CD4-positive, alpha-beta T cell treated with Interleukin-15 for 4 hours (primary cell): ENCODE measurements at regions not wholly inside any gene's neighbourhood (a gene's known extent, or its start where the extent isn't known, plus 50 kb on each side); places are given as distances from the start of the nearest gene placed in this dataset.

Experiments used
- DNase-seq: peaks from one replicate; pipeline ENCODE4 v3.0.0-alpha.2; 2020; ENCODE audit warnings: low spot score

DNA sequence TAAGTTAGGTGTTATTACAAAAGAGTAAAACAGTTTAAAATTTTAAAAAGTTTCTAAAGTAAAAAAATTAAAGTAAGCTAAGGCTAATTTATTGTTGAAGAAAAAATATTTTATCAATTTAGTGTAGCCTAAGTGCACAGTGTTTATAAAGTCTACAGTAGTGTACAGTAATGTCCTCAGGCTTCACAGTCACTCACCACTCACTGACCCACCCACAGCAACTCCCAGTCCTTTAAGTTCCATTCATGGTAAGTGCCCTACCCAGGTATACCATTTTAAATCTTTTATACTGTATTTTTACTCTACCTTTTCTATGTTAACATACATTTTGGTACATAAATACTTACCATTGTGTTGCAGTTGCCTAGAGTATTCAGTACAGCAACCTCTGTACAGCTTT lies 120.3 kb upstream of the DKK2 start:
- DNase-seq, result no peak

DNA sequence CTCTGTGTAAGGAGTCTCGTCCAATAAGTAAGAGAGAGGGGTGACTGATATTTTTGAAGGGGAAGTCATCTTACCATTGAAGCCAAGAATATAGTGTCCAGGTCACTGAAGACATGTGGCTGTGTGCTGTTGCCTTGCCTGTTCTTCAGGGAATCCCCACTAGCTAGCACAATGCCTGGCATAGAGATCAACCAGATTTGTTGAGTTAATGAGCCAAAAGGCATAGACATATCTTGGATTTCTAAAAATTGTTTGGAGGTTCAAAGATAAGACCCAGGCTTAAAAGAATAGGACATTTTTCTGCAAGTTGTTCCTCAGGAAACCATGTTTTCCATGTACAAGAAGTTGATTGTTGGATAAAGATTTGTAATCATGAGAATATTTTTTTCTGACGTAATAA lies 119.3 kb upstream of the DKK2 start:
- no peak for DNase-seq

DNA sequence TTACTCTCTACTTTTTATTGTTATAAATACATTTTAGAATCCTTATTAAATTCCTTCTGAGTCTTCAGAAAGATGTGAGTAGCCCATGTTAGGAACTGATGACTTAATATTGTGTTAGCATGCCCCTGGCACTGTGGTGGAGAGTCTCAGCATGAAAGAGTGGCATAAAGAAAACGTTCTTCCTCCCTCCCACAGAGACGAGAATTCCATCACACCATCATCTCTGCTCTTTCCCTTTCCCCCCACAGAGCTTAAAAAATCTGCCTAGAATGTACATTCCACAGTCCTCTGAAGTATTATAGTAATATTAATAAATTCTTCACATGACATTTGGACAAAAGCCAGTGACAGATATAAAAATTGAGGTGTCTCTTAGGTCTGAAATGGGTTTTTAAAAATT lies 117.8 kb upstream of the DKK2 start:
- no peak for DNase-seq

DNA sequence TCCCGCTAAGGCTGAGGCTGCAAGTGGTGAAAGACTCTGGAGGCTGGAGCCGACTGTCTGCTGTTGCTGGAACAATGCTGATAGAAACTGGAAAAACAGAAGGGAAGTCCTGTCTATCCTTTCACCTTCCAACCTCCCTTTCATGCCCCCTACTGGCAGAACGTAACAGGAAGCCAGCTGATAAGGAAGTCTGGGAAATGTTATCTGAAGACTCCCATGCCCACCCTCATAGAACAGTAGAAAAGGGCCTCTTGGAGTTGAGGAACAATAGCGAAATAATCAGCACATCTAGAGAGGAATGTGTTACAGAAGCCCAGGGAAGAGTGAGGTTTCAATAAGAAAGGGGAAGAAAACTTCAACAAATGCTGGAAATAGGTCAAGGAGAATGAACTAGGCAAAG lies 117.1 kb upstream of the DKK2 start:
- no peak for DNase-seq

DNA sequence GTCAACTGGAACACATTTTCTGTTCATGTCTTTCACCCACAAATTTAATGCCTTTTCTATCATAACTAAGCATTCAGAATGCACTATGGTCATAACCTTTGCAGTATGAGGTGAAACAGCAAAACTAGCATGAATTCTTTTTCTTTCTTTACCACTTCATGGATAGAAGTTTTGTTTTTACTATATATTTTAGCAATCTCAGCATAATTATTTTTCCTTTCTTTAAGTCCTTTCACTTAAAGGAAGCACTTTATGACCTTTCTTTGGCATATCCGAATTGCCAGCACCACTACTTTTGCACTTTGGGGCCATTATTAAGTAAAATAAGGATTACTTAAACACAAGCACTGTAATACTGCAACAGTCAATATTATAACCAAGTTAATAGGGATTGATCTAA lies 115.1 kb upstream of the DKK2 start:
- DNase-seq, result no peak

DNA sequence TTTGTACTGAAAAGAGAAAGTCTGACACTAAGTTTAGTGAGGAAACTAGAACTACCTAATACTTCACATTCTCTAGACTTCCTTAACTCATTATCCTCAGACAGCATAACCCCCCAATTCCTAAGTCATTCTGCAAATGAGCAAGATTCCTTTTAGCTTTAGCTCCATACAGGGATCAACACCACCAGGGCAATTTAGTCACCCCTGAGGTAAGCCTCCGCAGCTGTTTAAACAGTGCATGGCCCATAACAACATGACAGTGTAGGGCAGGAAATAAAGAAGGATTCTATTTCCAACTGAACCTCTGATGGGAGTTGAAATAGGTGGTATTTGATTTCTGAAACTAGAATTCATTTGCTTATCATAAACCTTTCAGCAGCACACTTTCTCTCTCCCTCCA lies 112.8 kb upstream of the DKK2 start:
- no peak for DNase-seq

DNA sequence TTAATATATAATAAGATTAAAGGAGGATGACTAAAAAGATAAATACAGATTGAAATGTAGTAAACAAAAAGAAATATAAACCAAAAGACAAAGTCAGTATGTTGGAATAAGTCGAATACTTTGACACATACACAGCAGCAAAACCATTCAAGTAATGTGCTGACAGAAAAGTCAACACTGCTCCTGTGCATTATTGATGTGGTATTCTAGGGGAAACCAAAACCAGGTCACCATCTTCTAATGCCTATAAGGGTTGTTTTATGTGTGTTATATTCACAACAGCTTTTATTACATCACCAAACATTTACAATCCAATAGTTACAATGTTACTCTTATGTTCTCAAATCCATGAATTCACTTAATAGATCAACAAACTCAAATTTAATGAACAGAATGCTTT lies 111.8 kb upstream of the DKK2 start:
- DNase-seq, result no peak

DNA sequence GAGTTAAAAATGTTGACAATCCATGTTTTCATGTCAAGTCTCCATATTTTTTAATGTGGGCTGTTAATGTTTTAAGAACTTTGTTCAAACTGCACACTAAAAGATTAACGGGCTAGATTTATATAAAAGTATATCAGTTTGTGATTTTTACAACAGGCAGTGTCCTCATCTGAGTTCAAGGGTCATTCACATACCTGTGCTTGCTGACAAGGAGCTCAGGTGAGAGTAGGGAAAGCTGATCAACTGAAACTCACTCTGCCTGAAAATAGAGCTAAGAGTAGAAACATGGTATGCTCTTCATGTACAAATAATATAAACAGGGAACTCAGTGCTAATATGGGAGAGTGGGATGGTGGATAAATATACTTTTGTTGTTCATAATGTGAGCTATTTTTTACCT lies 102.3 kb upstream of the DKK2 start:
- no peak for DNase-seq

DNA sequence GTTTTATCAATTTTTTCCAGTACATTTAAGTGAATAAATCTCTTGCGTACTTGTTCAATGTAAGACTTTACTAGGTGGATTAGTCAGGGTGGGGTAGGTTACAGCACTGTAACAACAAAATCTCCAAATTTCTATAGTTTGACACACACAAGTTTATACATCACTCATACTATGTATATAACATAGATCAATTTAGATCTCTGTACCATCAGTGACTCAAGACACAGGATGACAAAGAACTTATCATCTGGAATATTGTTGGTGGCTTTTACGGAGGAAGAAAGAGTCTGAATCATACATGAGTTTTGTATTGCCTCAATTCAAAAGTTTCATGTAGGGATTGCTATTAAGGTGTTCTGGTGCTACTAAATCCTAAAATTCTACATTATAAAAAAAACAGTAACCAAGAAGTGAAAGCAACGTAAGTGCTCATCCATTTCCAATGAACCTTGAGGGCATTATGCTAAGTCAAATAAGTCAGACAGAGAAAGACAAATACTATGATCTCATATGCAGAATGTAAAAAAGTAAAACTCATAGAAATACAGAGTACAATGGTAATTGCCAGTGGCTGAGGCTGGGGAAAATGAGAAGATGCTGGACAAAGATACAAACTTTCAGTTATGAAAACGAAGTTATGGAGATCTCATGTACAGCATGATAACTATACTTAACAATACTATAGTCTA lies 98.0 kb upstream of the DKK2 start:
- DNase-seq, result no peak

DNA sequence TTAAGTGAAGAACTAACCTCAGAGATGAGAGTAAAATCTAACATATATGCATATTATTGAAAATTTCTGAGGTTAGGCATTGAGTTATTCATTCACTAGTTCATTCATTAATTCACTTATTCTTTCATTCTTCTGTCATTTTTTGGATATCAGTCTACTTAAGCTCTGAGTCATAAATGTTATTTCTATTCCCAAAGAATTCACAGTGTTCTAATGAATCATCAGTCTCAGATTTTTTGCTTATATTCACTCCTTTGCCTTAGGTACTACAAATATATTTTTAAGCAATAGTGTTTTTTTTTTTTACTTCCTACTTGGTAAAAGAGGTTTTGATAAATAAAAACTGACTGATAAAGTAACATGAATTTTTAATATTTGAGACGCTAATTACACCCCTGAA lies 95.2 kb upstream of the DKK2 start:
- no peak for DNase-seq

DNA sequence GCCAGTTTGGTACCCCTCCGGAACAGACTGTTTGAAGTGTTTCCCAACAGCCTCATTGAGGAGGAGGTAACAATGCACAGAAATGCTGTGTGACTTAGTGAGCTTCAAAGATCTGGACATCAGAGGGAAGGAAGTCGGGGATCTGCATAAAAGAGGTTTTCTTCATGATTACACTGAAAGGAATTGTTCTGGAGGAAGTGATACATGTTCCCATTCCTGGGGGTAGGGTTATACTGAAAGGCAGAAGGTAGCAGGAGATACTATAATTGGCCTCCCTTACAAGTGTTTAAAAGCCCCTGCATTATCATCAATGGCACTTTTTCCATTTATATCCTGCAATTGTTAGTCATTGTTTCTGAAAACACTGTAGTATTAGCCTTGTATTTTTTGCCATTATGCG lies 94.0 kb upstream of the DKK2 start:
- no peak for DNase-seq

DNA sequence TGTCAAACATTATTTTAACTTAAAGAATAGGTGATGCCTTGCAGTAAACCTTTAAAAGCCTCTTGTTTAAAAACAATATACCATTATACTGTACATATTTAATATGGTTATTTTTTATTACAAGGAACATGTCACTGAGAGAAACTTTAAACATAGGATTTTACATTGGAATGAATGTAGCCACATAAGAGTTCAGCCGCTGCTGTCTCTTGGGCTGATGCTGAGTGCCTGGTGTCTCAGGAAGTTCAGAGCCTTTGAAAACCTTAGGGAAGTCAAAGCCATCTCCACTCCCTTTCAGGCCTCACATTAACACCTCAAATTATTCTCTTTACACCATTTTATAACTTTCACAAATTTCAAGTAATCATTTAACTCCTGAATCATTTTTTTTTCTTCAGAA lies 93.5 kb upstream of the DKK2 start:
- DNase-seq, result no peak

DNA sequence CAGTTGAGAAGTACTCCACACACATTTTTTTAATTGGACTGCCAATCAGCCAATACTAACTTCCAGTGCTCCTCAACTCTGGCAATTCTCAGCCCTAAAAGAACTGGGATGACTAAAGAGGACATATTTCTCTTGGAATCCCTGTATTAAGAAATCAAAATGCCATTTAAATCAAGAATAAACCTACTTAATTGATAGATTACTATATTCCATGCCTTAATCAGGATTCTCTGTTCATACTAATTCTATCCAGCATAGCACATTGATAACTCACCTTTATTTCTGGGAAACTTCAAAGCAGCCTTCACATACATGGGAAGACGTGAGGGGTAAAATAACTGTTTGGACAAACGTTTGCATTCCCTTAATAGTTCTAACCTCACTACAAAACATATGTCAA lies 93.0 kb upstream of the DKK2 start:
- DNase-seq, result no peak

DNA sequence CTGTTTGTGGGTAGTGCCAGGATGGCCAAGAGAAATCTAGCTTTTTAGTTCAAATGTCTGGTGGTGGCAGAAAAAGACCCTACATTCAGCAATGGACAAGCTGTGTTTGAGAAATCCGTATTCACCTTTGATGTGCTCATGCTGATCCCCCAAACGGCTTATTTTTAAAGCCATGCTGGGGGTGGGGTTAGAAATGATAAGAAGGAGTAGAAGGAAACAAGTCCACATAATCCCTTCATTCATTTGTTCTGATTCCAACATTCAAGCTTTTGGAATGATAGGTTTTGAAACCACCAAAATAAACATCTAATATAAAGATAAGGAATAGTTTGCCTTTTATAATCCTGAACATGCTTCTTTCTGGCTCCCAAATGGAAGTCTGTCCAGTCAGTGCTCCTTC lies 92.0 kb upstream of the DKK2 start:
- DNase-seq, result no peak

DNA sequence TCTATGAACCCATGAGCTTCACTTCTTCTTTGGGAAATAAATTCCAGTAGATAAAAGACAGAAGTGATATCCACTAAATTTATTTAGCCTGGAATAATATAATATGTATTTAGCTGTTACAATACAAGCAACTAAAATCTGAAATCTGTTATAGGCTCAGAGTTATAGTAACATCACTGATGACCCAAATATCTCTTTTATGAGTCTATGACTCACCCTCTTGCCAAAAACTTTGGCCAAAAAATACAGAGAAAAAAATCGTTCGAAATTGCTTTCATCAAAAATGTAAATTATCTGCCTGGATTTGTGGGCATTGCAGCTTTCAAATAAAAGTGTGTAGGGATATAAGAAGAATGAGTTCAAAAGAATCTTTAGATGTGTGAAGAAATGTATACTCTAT lies 89.4 kb upstream of the DKK2 start:
- DNase-seq, result no peak

DNA sequence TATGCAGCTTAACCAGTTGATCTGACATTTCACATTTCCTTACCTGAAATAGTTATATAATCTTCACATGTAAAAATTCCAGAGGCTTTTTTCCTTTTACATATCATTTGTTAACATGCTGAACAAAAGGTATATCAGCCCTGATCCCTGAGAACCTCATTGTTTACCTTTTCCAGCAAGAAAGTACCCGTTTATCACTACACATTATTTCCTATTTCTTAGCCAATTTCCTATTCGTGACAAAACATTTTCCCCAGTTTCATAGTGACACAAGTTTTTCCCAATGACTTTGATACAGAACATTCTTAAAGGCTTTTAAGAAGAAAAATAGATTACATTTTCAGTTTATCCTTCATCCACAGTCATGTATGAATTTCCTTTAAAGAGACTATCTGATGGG lies 86.6 kb upstream of the DKK2 start:
- DNase-seq, result no peak

DNA sequence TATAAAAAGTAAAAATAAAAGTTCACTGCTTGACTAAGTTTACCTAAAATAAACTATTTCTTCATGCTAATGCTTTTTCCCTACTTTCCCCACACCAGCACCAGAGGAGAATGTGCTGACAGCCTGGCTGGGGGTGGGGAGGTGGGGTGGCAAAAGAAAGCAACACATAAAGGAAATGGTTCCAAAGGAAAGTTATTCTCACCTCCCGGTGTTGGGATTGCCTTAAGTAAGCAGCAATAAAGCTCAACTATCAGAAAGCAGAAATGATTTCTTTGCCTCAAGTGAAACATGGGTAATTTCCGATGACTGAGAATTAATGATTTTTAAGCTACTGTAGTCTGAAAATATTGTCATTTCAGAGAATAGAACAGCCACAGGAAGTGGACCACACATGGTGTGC lies 84.5 kb upstream of the DKK2 start:
- DNase-seq, result no peak

DNA sequence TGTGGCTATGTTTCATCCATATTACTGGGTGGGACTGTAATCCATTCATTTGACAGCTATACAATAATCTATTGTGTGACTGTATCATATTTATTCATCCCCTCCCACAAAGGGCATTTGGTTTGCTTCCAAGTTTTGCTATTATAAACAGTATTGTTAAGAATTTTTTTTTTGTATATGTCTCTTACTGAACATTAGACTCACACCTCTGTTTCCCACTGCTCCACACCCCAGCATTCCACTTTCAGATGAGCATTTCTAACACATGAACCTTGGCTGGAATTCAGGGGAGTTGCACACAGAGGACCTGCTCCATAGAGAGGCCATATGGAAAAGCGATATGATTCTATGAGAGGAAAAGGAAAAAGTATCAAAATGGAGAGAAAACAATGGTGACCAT lies 81.6 kb upstream of the DKK2 start:
- no peak for DNase-seq

DNA sequence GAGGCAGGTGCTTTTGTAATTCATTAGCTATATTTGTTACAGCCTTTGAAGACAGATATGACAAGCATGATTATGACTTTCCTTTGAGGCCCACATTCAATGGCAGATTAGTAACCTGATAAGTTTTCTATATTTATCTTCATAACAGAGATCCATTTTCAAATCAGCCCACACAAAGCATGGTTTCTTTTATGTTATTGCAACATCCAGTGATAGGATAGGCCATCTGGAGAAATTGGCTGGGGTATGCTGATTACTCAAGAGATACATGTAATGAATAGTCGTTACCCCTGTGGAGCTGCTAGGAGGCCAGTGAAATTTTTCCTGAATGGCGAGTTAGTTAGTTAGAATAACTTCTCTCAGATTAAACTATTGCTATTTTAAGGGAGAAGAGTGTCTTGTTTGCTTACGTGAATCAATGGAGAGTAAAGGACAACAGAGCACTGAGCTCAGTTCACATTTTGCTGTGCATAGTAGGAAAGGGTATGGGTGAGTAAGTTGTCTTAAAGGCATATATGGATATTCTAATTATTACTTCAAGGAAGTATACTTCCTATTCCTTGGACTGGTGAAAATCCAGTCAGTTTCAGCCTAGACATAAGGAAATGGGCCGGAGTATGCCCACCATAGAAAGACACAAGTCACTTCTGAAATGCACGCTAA lies 79.2 kb upstream of the DKK2 start:
- DNase-seq, result no peak

DNA sequence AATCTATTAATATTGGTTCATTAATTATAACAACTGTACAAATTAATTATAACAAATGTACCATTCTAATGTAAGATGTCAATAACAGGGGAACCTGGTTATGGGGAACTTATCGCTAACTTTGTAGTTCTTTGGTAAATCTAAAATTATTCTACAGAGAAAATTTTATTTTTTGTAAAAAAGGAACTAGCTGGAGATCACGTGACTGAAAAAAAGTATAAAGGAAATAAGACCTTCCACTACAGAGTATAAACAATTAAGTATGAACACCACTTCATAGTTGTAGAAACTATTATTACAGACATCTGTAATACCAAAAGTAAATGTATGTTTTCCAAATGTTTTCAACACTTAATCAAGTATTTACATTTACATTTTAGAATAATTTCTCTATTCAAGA lies 77.9 kb upstream of the DKK2 start:
- no peak for DNase-seq

DNA sequence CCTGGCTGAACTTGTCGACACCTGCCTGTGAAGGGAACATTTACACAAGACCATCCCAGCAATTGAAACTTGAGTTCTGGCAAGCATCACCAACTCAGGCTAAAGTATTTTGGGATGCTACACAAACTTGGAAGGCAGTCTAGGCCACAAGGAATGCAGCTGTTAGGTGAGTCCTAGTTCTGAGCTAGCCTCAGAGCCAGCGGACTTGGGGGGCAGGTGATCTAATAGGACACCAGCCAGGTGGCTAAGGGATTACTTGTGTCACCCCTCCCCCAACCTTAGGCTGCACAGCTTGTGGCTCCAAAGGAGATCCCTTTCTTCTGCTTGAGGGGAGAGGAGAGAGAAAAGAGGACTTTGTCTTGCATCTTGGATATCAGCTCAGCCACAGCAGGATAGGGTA lies 62.3 kb upstream of the DKK2 start:
- no peak for DNase-seq

DNA sequence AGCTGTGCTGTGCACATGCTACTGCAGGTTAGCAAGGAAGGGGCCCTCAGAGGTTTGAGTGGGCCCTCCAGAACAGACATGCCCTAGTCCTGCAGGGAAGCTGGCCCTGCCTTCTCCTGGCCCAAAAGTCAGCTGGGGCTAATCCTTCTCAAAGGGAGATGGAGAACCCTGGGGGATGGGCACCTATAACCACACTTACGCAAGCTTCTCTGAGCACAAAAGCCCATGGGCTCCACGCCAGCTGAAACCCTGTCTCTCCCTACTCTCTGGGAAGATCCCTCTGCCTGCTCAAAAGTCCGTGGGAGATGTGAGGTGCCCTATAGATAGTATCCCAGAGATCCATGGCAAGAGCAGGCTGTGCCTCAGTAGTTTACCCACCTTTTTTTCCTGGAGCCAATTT lies 58.9 kb upstream of the DKK2 start:
- DNase-seq, result no peak

DNA sequence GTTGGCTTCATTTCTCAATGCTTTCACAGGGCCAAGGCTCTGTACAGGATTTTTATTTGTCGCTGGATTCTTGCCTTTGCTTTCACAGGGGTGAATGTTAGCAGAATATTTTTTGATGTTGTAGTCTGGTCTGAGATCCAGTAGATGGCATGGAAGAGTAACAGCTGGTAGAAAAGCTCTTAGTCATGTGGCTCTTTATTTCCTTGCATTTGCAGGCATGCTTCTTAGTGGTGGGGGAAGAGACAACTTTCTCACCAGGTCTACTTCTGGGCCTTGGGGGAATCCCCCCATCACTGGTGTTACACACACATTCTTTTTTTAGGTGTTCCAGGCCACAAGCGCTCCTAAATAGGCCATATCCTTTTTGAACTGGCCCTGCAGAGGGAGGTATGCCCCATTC lies 58.2 kb upstream of the DKK2 start:
- DNase-seq, result no peak
